ENCODE measurements at regions not wholly inside any gene's neighbourhood (a gene's known extent, or its start where the extent isn't known, plus 50 kb on each side); places are given as distances from the start of the nearest gene placed in this dataset.

GRCh38 chr9:135267191-135267809 lies 179.8 kb downstream of the OLFM1 start:
- no peak for DNase-seq
- H3K9me3 ChIP-seq, result no peaks in the 10 kb centered on the region
- no peak overlapping the region for H3K27ac ChIP-seq
- H3K36me3 ChIP-seq, result no peaks in the 10 kb centered on the region
- no peaks in the 10 kb centered on the region for H3K27me3 ChIP-seq
- intact Hi-C loops (cut with DNase I), result no loop called here
- H3K4me1 ChIP-seq, result no peaks in the 10 kb centered on the region
- no peak overlapping the region for H3K4me3 ChIP-seq
- no peak for TF ChIP-seq CTCF (IDR thresholded peaks at IDR 0.05)
- no peak for TF ChIP-seq POLR2A (IDR thresholded peaks at IDR 0.05)
- ATAC-seq, result no peak
- 61% methylated on average over 7 of the region's 19 CpGs for WGBS (ENCODE audit: insufficient coverage, low coverage, low lambda C conversion rate, missing lambda C conversion rate)

GRCh38 chr9:135268031-135268430 lies 180.6 kb downstream of the OLFM1 start:
- ATAC-seq (no peak), DNase-seq (no peak)
- Histone ChIP-seq H3K9me3 (no peaks in the 10 kb centered on the region), H3K27ac (no peak overlapping the region), H3K27me3 (no peaks in the 10 kb centered on the region), H3K36me3 (no peaks in the 10 kb centered on the region), H3K4me1 (no peaks in the 10 kb centered on the region), H3K4me3 (no peak overlapping the region)
- intact Hi-C loops (cut with DNase I), result no loop called here
- TF ChIP-seq CTCF (IDR thresholded peaks at IDR 0.05) (no peak), POLR2A (IDR thresholded peaks at IDR 0.05) (no peak)
- 77% methylated on average over 9 of the region's 12 CpGs for WGBS (ENCODE audit: insufficient coverage, low coverage, low lambda C conversion rate, missing lambda C conversion rate)

- no peak overlapping the region for H3K27ac ChIP-seq
- H3K9me3 ChIP-seq, result no peaks in the 10 kb centered on the region
- no peak overlapping the region for H3K4me3 ChIP-seq
- intact Hi-C loops (cut with DNase I), result no loop called here
- TF ChIP-seq CTCF (IDR thresholded peaks at IDR 0.05) (no peak), POLR2A (IDR thresholded peaks at IDR 0.05) (no peak)
- no peaks in the 10 kb centered on the region for H3K27me3 ChIP-seq
- 80% methylated on average over 1 of the region's 6 CpGs for WGBS (ENCODE audit: insufficient coverage, low coverage, low lambda C conversion rate, missing lambda C conversion rate)
- ATAC-seq, result no peak
- H3K4me1 ChIP-seq, result no peaks in the 10 kb centered on the region
- H3K36me3 ChIP-seq, result no peaks in the 10 kb centered on the region
- no peak for DNase-seq
Measured at GRCh38 chr9:135268981-135269380, 181.5 kb downstream of the OLFM1 start.

DNA sequence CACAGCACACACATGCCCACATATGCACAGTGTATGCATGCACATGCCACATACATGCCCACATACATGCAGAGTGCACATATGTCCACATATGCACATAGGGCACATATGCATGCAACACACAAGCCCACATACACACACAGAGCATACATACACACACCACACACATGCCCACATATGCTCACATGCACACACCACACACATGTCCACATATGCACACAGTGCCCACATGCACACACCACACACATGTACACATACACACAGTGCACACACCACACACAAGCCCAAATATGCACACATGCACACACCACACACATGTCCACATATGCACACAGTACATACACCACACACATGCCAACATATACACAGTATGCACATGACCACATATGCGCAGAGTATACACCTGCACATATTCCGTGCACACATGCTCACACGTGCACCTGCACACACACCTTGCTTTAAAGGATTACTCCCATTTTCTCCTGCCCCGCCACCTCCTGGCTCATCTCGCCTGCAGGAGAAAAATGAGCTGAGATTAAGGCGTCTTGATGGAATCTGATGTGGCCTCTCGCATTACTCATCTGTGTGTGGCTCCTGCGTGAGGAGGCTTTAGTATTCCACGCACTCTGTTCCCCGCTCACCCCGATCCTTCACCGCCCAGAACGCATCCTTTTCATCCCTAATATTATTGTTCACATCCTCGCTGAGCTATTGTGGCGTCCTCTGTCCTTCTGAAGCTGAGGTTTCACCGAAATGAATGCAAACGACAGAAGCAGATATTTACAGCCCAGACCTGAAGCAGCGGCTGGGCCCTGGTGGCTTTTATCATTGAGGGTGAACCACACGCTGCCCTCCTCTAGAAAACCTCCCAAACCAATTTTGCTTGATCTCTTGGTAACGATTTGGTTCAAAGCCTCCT lies 182.7 kb downstream of the OLFM1 start:
- no peak for ATAC-seq
- H3K4me3 ChIP-seq, result no peak overlapping the region
- WGBS (ENCODE audit: insufficient coverage, low coverage, low lambda C conversion rate, missing lambda C conversion rate), result 83% methylated on average over 19 of the region's 20 CpGs
- no peaks in the 10 kb centered on the region for H3K9me3 ChIP-seq
- no peak for TF ChIP-seq CTCF (IDR thresholded peaks at IDR 0.05)
- no peak for TF ChIP-seq POLR2A (IDR thresholded peaks at IDR 0.05)
- no peaks in the 10 kb centered on the region for H3K27me3 ChIP-seq
- no peaks in the 10 kb centered on the region for H3K36me3 ChIP-seq
- intact Hi-C loops (cut with DNase I), result no loop called here
- DNase-seq, result no peak
- no peak overlapping the region for H3K27ac ChIP-seq
- H3K4me1 ChIP-seq, result no peaks in the 10 kb centered on the region

Data from right lobe of liver (tissue), 6 donors.